Gastroesophageal sphincter (tissue), 4 donors: ENCODE measurements at regions not wholly inside any gene's neighbourhood (a gene's known extent, or its start where the extent isn't known, plus 50 kb on each side); places are given as distances from the start of the nearest gene placed in this dataset.

Experiments used
- ATAC-seq: fragments of 150-250 bp; one replicate; pipeline ENCODE4 v1.9.1; 2016; ENCODE audit warnings: mild to moderate bottlenecking, moderate library complexity
- H3K27ac ChIP-seq, 4 donors: fragments of 200-600 bp; sonication (generic) in 3 of 4; 1 replicate in 3 of 4; 2 replicates in 1 of 4; pipeline ENCODE4 v1.5.1; 2016 to 2019
- H3K27me3 ChIP-seq: fragments of 200-600 bp; sonication (generic); one replicate; pipeline ENCODE4 v1.5.1; 2019
- H3K36me3 ChIP-seq, 2 donors: fragments of 200-600 bp; sonication (generic); one replicate each; pipeline ENCODE4 v1.5.1; 2019; ENCODE audit warnings: control low read depth in 1 of 2
- H3K4me1 ChIP-seq, 3 donors: fragments of 200-600 bp; sonication (generic); 1 replicate in 2 of 3; 2 replicates in 1 of 3; pipeline ENCODE4 v1.5.1; 2016 to 2019; ENCODE audit warnings: control low read depth in 2 of 3
- H3K4me3 ChIP-seq, 2 donors: fragments of 200-600 bp; sonication (generic); one replicate each; pipeline ENCODE4 v1.5.1; 2019; ENCODE audit warnings: mild to moderate bottlenecking in 1 of 2, moderate library complexity in 1 of 2
- H3K9me3 ChIP-seq, 3 donors: fragments of 200-600 bp; sonication (generic); one replicate each; pipeline ENCODE4 v1.5.1; 2017 to 2019; ENCODE audit warnings: control low read depth in 2 of 3
- EP300 ChIP-seq: sonication (generic); formaldehyde crosslinking; IDR thresholded peaks from one replicate; pipeline ENCODE4 v1.6.1; 2017; ENCODE audit warnings: antibody characterized with exemption, mild to moderate bottlenecking
- POLR2A ChIP-seq, 2 donors: fragments of 450-650 bp; IDR thresholded peaks; one replicate each; pipeline ENCODE4 v1.6.1; 2017; ENCODE audit warnings: antibody characterized with exemption in 2 of 2, mild to moderate bottlenecking in 2 of 2, moderate library complexity in 1 of 2
- POLR2AphosphoS5 ChIP-seq: sonication (generic); formaldehyde crosslinking; IDR thresholded peaks from one replicate; pipeline ENCODE4 v1.6.1; 2017; ENCODE audit warnings: antibody characterized with exemption
- WGBS, 2 donors: methylation state at CpG; one replicate each; pipeline ENCODE4 v1.1.5; 2018; ENCODE audit warnings: low coverage in 1 of 2; 5-methylcytosine and 5-hydroxymethylcytosine counted together
- TF ChIP-seq, protein P1 (sequence below), 4 experiments: fragments of 200-600 bp in 2 of 4; fragments of 450-650 bp in 2 of 4; sonication (generic) in 1 of 4; IDR thresholded peaks; one replicate each; pipeline ENCODE4 v1.5.1; 2017 to 2019; ENCODE audit warnings: antibody characterized with exemption in 4 of 4, mild to moderate bottlenecking in 2 of 4, moderate library complexity in 2 of 4

GRCh38 chr5:3026651-3027050, 275.2 kb upstream of the IRX2 start:
- H3K9me3 ChIP-seq: no peaks in the 10 kb centered on the region
- TF ChIP-seq, protein P1, sequence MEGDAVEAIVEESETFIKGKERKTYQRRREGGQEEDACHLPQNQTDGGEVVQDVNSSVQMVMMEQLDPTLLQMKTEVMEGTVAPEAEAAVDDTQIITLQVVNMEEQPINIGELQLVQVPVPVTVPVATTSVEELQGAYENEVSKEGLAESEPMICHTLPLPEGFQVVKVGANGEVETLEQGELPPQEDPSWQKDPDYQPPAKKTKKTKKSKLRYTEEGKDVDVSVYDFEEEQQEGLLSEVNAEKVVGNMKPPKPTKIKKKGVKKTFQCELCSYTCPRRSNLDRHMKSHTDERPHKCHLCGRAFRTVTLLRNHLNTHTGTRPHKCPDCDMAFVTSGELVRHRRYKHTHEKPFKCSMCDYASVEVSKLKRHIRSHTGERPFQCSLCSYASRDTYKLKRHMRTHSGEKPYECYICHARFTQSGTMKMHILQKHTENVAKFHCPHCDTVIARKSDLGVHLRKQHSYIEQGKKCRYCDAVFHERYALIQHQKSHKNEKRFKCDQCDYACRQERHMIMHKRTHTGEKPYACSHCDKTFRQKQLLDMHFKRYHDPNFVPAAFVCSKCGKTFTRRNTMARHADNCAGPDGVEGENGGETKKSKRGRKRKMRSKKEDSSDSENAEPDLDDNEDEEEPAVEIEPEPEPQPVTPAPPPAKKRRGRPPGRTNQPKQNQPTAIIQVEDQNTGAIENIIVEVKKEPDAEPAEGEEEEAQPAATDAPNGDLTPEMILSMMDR (IDR thresholded peaks at IDR 0.05): no peak
- TF ChIP-seq POLR2AphosphoS5 (no peak), POLR2A (IDR thresholded peaks at IDR 0.05) (no peak), EP300 (no peak)
- peaks cover 5% of the 10 kb centered on the region for H3K27me3 ChIP-seq
- H3K36me3 ChIP-seq: no peaks in the 10 kb centered on the region
- H3K4me3 ChIP-seq: no peak overlapping the region
- 93 to 94% methylated on average over 2 of the region's 7 CpGs for WGBS, 2 donors
- H3K4me1 ChIP-seq: no peaks in the 10 kb centered on the region
- no peak overlapping the region for H3K27ac ChIP-seq
- no peak for ATAC-seq

GRCh38 chr5:3026099-3026498, 274.6 kb upstream of the IRX2 start:
- Histone ChIP-seq H3K4me1 (no peaks in the 10 kb centered on the region), H3K9me3 (no peaks in the 10 kb centered on the region), H3K36me3 (no peaks in the 10 kb centered on the region), H3K4me3 (no peak overlapping the region), H3K27me3 (peaks cover 5% of the 10 kb centered on the region), H3K27ac (no peak overlapping the region)
- ATAC-seq: no peak
- WGBS, 2 donors: 69% methylated on average over 6 of the region's 9 CpGs; no CpG with 5 or more reads in 1 of the 2 donors
- no peak for TF ChIP-seq POLR2A (IDR thresholded peaks at IDR 0.05)
- no peak for TF ChIP-seq POLR2AphosphoS5
- TF ChIP-seq, protein P1 (IDR thresholded peaks at IDR 0.05): no peak
- TF ChIP-seq EP300: no peak

DNA sequence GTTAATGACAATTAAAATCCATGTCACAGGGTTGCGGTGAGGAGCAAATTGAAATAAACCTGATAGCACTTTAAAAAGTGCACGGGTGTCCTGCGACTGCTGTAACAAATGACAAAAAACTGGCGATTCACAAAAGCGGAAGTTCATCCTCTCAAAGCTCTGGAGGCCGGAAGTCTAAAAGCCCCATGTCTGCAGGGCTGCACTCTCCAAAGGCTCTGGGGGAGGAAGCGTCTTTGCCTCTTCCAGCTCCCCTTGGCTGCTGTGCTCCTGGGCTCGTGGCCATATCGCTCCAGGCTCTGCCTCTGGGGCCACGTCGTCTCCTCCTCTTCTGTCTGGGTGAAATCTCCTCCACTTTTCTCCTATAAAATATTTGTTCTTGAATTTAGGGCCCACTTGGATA, 273.9 kb upstream of the IRX2 start:
- Histone ChIP-seq H3K27ac (no peak overlapping the region), H3K9me3 (no peaks in the 10 kb centered on the region), H3K4me1 (no peaks in the 10 kb centered on the region), H3K36me3 (no peaks in the 10 kb centered on the region), H3K4me3 (no peak overlapping the region), H3K27me3 (peaks cover 5% of the 10 kb centered on the region)
- ATAC-seq: no peak
- WGBS, 2 donors: 71 to 88% methylated on average over 8 of the region's 11 CpGs
- TF ChIP-seq, protein P1 (IDR thresholded peaks at IDR 0.05): no peak
- no peak for TF ChIP-seq POLR2AphosphoS5
- TF ChIP-seq POLR2A (IDR thresholded peaks at IDR 0.05): no peak
- TF ChIP-seq EP300: no peak

GRCh38 chr5:3024976-3025375, 273.5 kb upstream of the IRX2 start:
- Histone ChIP-seq H3K27me3 (peaks cover 5% of the 10 kb centered on the region), H3K36me3 (no peaks in the 10 kb centered on the region), H3K27ac (no peak overlapping the region), H3K4me1 (no peaks in the 10 kb centered on the region), H3K9me3 (no peaks in the 10 kb centered on the region), H3K4me3 (no peak overlapping the region)
- ATAC-seq: no peak
- TF ChIP-seq EP300: no peak
- no peak for TF ChIP-seq POLR2A (IDR thresholded peaks at IDR 0.05)
- TF ChIP-seq POLR2AphosphoS5: no peak
- WGBS, 2 donors: 0 to 57% methylated on average over 1 to 3 of the region's 6 CpGs

DNA sequence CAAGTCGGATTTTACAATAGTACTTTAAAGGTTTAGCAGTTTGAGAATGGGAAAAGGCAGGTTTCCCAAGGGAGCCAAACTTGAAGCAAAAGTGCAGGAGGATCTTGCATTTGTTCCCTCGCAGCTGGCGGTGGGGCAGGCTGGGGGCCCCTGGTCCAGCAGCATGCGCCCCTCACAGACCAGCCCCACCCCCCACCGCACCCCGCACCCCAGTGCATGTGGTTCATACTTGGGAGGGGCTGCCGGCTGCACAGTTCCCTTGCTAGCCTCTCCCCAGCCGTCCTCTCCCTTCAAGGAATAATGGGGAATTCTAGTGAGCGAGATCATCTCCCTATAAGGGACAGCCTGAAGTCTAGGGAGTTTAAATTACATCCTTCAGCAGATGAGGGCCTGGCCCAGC, 273.1 kb upstream of the IRX2 start:
- no peaks in the 10 kb centered on the region for H3K9me3 ChIP-seq
- WGBS, 2 donors: 59% methylated on average over 3 of the region's 9 CpGs; no CpG with 5 or more reads in 1 of the 2 donors
- H3K36me3 ChIP-seq: no peaks in the 10 kb centered on the region
- no peak overlapping the region for H3K27ac ChIP-seq
- H3K4me3 ChIP-seq: no peak overlapping the region
- no peak for ATAC-seq
- no peaks in the 10 kb centered on the region for H3K4me1 ChIP-seq
- TF ChIP-seq POLR2AphosphoS5: no peak
- TF ChIP-seq, protein P1 (IDR thresholded peaks at IDR 0.05): no peak
- TF ChIP-seq POLR2A (IDR thresholded peaks at IDR 0.05): no peak
- TF ChIP-seq EP300: no peak
- peaks cover 5% of the 10 kb centered on the region for H3K27me3 ChIP-seq
